GM20431 (cell line): ENCODE measurements at regions not wholly inside any gene's neighbourhood (a gene's known extent, or its start where the extent isn't known, plus 50 kb on each side); places are given as distances from the start of the nearest gene placed in this dataset.
"Not testable (repeated sequence)": the region's sequence is repeated elsewhere in the genome, so short reads cannot be mapped to it uniquely, and the experiment has no call there.

Experiments used
- in situ Hi-C: fragments of 300-500 bp; cut with MseI, MboI; formaldehyde crosslinking; loops from one replicate; pipeline ENCODE4 v1.15.0; 2020; ENCODE audit warnings: low sequenced_read_pairs; ENCODE audit not compliant: unreplicated experiment

DNA sequence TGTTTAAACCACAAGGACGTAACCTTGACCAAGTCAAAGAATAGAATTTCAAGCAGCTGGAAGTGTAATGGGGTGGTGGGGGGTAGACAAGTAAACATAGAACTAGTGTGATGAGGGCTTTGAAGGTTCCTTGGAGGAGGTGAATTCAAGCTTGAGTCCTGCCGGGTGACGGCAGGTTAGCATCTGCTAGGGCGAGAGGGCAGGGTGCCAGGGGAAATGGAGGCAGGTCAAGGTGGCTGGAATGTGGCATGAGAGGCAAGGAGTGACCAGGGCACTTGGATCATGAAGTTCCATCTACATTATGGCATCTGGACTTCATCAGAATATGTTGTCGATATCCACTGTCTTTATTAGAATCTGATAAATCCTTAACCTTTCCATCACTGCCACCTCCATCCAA lies 207.5 kb upstream of the SLC35B3 start:
- in situ Hi-C loops = no loop called here

DNA sequence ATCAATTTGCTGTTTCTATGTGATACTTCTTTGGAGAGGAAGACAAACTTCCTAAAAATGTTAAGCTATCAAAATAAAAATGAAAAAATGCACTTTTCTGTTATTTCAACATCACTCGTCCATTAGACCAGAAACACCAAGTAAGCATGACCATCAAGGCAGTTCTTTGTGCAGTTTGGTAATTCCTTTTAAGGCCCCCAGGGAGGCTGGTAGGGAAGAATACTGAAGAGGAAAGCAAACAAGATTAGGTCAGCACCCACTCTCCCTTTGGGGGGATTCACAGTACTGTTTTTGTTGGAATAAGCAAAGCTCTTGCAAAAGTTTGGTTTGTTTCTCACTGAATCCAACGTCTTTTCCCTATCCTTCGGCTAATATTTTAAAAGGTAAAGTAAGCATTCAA lies 206.8 kb upstream of the SLC35B3 start:
- in situ Hi-C loops = no loop called here

DNA sequence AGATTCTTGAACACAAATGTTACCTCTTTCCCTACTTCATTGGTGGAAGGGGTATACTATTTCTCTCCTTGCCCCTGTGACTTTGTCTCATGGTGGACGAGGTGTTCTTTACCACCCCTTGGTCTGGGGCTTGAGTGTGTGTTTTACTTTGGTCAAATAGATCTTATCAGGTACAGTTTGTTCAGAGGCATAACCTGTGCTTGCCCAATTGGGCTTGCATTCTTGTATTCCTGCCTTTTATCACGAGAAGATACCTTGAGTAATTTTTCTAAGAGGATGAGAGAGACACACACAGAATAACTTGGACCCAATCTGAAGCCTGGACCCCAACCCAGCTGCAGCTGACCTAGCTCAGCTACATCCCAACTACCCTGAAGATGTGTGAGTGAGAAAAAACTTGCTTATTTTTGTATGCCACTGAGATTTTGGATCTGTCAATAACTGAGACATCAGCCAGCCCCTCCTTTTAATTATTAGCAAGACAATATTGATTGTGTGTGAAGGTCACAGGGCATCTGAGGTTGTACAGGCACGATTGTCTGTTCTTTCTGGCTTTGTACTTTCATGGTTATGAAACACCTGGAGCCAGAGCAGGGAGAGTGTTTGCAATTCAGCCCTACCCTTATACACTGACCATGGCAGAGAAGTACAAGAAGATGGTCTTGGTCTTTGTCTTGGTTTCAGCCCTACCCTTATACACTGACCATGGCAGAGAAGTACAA lies 204.7 kb upstream of the SLC35B3 start:
- in situ Hi-C loops = no loop called here

DNA sequence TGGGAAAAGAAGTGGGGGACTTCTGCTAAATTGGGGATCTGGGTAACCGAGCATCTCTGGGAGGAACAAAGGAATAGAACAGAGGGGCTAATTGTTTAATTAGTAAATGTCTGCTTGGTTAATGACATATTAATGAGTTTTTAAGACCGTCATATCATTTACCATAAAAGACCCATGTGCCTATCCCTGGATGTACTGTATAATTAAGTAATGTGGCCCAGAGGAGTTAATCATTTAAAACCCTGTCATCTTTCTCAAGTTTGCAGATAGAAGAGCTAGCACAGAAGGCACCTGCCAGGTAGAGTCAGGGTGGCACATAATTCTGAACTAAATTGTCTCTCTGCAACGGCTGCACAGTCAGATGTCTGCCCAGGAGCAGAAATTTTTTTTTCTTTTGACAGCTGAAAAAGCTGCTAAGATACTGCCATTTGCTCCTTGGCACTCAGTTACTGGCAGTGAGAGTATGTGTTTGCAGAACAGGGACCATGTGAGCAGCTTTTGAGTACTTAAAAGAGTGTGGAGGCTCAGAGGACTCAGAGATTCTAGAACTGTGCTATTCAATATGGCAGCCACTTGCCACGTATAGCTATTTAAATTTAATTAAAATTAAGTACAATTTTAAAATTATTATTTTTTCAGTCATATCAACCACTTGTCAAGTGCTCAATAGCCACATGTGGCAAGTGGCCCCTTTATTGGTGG lies 202.7 kb upstream of the SLC35B3 start:
- in situ Hi-C loops = no loop called here

DNA sequence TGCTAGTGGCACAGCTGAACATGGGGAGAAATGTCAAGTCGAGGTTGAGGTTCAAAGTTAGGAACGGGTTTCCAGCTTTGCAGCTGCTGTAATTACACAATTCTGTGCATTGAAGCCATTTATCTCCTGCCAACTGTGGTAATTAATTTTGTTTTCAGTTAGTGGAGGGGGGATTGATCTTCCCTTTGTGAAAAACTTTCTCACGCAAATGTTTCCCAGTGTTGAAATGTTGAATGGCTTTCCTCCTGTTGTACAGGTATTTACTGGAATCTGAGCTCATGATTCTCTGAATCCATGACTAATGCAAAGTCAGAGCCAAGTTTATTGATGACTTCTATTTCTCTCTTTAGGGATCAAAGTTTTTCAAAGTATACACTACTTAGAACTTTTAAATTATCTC lies 198.4 kb upstream of the SLC35B3 start:
- in situ Hi-C loops = no loop called here

DNA sequence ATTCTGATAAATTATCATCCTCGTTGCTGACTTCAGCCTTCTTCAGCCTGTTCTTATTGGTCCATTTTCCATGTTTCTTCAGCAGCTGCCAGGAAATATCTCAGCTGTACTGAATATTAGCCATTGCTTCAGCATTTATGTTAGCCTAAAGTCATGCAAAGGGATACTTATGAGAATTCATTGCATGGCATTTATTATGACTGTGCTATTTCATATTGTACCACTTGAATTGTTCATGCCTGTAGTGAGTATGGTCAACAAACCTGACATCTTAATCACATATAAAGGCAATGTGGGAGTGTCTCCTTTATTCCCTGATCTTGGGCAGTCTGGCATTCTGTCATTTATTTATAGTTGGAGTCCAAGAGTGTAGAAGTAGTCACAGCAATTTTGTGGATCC lies 193.4 kb upstream of the SLC35B3 start:
- in situ Hi-C loops = no loop called here

DNA sequence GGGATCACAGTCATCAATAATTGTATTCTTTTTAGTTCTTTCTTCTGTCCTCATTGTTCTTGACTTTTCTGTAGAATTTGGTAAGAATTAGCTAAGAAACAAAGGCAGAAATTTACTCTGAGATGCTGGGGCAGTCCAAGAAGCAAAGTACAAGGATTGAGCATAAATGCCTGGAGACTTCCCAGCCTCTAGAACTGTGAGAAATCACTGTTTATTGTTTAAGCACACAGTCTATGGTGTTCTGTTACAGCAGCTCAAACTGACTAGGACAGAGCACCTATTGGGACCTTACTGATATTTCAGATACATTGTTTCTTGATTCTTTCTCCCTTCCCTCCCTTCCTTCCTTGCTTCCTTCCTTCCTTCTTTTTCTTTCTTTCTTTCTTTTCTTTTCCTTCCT lies 192.7 kb upstream of the SLC35B3 start:
- in situ Hi-C loops = no loop called here

DNA sequence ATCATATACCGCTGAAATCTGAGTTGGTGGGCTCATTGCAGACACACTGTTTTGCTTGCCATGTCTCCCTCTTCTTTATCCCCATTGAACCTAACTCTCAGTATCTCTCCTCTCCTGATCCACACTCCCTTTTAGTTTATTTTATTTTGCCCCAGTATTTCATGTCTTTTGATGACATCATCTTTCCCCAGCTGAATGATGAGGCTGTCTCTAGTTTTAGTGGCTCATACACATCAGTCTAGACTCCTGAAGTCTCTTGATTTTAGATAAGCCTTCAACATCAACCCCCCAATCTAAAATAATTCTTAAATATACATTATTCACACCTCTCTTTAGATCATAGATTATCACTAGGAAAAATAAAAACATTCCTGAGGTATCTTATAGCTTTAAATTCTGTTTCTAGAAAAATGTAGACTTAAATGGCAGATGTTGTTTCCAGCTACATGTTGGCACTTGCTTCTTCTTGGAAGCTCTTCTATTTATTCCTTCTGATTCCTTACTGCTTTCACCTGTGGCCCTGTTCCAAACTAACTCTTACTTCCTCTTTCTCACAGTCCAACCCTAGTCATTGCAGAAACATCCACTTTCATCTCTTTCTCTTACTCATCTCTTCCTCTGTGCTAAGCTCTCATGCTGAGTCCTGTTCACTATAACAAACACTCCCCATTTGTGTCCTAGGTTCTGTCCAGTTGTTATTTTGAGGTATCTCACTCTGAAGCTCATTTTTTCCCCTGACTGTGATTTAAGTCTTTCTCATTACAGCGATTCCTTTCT lies 191.9 kb upstream of the SLC35B3 start:
- in situ Hi-C loops = no loop called here

DNA sequence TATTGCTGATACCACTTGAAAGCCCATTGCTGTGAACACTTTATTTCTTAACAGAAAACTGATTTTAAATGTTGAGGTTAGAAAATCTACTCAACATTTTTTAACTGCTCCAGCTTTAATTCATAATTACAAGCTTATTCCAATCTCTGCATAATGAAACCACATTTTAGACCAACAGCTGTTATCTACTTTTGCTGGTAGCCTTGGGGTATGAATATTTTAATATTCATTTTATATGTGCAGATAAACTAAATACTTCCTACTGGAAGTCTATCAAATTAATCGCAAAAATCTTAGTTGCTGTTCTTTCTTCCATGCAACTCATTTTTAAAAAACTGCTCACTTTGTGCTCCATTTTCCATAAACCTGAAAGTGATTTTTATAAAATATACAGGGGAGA lies 189.3 kb upstream of the SLC35B3 start:
- in situ Hi-C loops = no loop called here

DNA sequence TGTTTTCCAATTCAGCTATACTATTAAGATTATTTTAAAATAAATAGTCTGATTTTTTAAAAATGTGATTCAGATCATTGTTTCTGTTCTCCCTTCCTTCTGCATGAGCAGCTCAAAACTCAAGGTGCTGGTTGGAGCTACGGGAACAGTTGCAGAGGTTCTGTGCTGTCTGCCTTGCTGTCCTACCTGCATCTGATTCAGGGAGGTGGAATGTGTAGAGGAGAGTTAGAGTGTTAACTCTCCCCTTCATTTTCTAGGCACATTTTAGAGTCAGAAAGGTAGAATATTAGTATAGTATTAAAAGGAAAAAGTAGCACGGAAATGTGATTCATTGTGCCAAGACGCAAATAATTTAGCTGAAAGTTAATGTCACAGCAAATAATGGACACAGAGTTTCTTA lies 188.1 kb upstream of the SLC35B3 start:
- in situ Hi-C loops = no loop called here

DNA sequence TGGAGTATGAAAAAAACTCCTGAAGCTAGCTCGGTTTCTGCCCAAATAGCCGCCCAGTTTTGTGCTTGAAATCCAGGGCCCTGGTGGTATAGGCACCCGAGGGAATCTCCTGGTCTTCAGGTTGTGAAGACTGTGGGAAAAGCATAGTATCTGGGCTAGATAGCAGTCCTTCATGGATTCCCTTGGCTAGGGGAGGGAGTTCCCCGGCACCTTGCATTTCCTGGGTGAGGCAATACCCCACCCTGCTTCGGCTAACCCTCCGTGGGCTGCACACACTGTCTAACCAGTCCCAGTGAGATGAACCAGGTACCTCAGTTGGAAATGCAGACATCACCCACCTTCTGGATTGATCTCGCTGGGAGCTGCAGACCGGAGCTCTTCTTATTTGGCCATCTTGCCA lies 184.5 kb upstream of the SLC35B3 start:
- in situ Hi-C loops = no loop called here

DNA sequence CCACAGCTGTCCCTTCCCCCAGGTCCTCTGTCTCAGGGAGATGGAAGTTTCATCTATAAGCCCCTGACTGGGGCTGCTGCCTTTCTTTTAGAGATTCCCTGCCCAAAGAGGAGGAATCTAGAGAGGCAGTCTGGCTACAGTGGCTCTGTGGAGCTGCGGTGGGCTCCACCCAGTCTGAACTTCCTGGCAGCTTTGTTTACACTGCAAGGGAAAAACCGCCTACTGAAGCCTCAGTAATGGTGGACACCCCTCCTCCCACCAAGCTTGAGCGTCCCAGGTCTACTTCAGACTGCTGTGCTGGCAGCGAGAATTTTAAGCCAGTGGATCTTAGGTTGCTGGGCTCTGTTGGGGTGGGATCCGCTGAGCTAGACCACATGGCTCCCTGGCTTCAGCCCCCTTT lies 184.1 kb upstream of the SLC35B3 start:
- in situ Hi-C loops = not testable (repeated sequence)

DNA sequence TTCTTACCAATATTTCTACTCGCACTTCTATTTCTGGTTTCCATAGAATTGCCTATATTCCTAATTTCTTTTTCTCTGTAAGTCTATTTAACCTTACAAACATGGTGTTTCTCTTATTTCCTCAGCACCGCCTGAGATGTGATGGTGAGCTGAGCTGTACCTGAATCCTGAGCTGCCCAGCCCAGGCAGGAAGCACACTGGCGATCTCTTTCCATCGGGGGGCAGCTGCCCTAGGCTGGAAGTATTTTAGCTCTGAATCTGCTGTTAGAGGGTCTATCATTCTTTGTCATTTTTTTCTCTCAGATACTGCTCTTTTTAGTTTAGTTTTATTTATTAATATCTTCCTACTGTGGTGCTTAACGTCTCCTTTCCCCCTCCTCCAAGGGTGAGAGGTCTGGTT lies 173.4 kb upstream of the SLC35B3 start:
- in situ Hi-C loops = no loop called here

DNA sequence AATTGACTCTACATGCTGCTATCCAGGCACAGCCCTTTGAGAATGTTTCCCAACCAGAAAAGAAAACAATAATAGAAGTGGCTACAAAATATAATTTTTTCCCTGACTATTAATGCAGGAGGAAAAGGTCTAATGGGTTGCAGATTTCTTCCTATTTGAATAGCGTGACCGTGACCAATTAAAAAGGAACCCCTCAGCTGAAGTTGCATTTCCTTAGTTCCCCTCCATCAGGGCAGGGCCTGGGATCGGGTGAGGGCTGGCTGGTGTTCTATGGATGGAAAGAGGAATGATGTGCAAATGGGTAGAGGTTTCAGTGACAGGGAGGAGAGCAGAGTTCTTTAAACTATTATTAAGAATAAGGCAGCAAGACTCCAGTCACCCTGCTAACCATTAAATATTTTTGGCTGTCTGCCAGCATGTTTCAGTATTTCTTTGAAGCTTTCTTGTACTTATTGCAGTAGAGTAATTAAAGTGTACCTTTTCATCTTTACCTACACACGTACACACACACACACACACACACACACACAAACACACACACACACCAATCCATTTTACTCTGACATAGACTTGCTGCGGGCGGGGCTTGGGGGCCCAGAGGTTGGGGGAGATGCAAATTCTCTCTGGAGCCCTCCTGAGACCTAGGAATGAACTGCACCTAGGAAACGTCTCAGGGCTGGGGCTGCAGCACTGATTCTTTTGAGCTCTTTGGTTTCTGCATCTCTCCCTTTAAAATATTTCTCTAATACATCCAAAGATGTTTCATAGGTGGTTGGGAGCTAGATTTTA lies 154.8 kb upstream of the SLC35B3 start:
- in situ Hi-C loops = no loop called here

DNA sequence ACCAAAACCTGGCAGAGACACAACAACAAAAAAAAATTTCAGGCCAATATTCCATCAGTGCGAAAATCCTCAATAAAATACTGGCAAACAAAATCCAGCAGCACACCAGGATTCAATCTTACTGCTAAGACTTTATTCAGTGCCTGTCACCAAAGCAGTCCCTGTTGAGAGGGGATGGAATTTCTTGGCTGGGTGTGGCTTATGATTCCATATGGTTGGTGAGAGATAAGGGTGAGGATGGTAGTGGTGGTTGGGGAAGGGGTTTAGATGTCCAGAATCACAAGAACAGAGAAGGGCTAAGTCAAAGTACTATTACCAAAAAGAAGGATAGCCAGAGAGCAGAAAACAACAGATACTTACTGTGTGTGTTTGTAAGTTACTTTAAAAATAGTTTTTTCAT lies 152.8 kb upstream of the SLC35B3 start:
- in situ Hi-C loops = no loop called here

DNA sequence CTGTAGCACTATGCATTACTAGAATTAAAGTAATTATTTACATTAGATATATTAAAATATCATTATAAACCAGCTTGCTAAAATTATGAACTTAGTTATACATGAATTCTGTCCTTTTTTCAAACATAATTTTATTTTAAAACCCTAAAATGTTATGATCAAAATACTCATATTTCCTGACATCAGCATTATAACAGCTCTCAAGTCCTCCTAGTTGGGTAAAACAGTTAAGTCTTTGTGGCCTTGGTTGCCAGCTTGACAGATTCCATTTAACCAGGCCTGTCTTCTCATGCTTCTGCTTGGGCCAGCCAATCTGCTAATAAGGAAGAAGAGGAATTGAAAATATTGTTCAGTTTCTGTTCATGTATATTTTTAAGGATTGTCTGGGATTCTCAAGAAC lies 147.9 kb upstream of the SLC35B3 start:
- in situ Hi-C loops = no loop called here

DNA sequence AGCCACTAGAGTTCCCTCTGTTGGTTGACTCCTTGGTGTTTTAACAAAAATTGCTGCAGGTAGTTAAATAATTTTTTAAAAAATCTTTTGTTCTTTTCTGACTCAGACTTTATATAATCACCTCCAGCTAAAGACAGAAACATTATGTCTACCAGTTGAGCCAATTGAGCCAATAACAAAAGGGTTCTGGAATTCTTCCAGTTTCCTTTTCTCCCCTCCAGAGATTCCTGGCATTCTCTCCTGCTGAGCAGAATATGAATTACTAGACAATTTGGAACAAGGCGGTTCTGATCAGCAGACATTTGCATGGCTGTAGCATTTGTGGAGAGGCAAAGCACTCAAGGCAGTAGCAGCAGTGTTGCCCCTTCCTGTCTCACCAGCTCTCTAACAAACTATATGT lies 144.0 kb upstream of the SLC35B3 start:
- in situ Hi-C loops = no loop called here

DNA sequence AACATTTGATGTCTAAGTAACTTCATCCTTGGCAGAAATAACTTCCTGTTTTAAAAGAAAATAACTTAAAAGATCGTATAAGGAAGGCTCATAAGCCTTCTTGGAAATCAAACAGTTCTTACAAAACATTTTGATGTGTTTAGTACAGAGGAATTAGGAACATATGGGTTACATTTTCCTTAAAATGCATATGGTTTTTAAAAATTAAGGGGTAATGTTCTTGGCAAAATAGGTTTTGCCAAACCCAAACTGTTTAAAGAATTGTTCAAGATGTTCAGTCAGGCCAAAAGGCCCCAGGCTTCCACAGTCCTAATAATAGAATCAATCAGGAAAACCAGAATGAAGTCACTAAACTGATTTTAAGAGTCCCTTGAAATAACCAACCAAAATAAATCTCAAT lies 142.7 kb upstream of the SLC35B3 start:
- in situ Hi-C loops = no loop called here

DNA sequence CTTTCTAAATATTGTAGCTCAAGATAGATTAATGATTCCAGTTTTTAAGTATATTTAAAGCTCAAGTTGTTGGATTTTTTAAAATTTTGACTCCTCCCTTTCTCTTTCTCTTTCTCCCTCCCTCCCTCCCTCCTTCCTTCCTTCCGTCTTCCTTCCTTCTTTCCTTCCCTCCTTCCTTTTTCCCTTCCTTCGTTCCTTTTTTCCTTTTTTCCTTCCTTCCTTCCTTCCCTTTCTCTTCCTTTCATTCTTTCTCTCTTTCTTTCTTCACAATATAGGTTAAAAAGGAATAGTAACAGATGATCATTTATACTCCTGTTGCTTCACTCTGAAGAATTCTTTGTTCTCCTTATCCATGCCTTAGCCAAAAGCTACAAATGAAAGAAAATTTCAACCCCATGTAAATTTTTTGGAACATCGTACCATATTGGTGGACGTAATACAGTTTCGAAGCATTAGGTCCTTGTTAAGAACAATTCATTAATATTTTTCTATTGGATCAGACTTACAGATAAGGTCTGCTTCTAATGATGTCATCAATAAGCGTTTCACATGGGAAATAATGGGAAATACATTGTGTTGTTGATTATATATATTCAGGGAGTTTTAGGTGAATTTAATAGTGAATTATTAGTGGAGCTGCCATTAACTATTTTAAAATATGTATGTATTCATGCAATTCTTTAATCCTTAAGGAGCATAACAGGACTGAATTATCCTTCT lies 139.6 kb upstream of the SLC35B3 start:
- in situ Hi-C loops = no loop called here

DNA sequence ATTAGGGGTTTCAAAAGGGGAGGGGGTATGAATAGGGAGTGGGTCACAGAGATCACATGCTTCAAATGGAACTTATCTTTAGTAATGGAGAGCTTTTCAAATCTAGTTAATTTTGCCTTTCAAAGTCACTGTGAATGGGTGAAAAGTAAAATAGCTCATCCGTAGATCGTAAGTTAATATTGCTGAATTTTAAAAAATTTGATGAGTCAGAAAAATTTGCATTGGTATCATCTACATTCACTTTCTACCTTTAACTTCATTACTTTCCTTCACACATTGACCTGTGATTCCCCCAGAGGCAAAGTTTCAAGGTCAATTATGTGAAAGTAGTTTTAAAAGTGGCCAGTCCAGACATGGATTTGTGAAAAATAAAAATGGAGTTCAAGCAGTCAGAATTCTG lies 139.0 kb upstream of the SLC35B3 start:
- in situ Hi-C loops = no loop called here
